ENCODE measurements at regions not wholly inside any gene's neighbourhood (a gene's known extent, or its start where the extent isn't known, plus 50 kb on each side); places are given as distances from the start of the nearest gene placed in this dataset.

- no peak for DNase-seq
Observed at GRCh38 chr1:95371666-95372282, 137.8 kb downstream of the RWDD3 start.

GRCh38 chr1:95375174-95375573 lies 141.2 kb downstream of the RWDD3 start:
- DNase-seq: no peak

- no peak for DNase-seq
Observed at GRCh38 chr1:95380909-95381308, 146.9 kb downstream of the RWDD3 start.

- DNase-seq: no peak
Observed at GRCh38 chr1:95382000-95382786, 148.2 kb downstream of the RWDD3 start.

GRCh38 chr1:95383111-95383510 lies 149.1 kb downstream of the RWDD3 start:
- DNase-seq: no peak

GRCh38 chr1:95384567-95384966 lies 150.6 kb downstream of the RWDD3 start:
- DNase-seq: peak; percentile 41

- DNase-seq: no peak
Observed at GRCh38 chr1:95386371-95386770, 152.4 kb downstream of the RWDD3 start.

- DNase-seq: no peak
Observed at GRCh38 chr1:95386915-95387314, 152.9 kb downstream of the RWDD3 start.

- no peak for DNase-seq
Observed at GRCh38 chr1:95388031-95388430, 154.0 kb downstream of the RWDD3 start.

- no peak for DNase-seq
Observed at GRCh38 chr1:95393434-95393833, 159.4 kb downstream of the RWDD3 start.

GRCh38 chr1:95396557-95396956 lies 162.5 kb downstream of the RWDD3 start:
- DNase-seq: no peak

- no peak for DNase-seq
Observed at GRCh38 chr1:95402780-95403179, 168.8 kb downstream of the RWDD3 start.

- DNase-seq: no peak
Observed at GRCh38 chr1:95406279-95406678, 172.3 kb downstream of the RWDD3 start.

GRCh38 chr1:95407131-95407885 lies 173.3 kb downstream of the RWDD3 start:
- no peak for DNase-seq

GRCh38 chr1:95407886-95408291 lies 173.9 kb downstream of the RWDD3 start:
- DNase-seq: peak; percentile 53

- DNase-seq: no peak
Observed at GRCh38 chr1:95408507-95409136, 174.6 kb downstream of the RWDD3 start.

- DNase-seq: no peak
Observed at GRCh38 chr1:95409276-95409675, 175.3 kb downstream of the RWDD3 start.

GRCh38 chr1:95409901-95410300 lies 175.9 kb downstream of the RWDD3 start:
- DNase-seq: no peak

GRCh38 chr1:95415146-95415545 lies 181.1 kb downstream of the RWDD3 start:
- no peak for DNase-seq

- DNase-seq: no peak
Observed at GRCh38 chr1:95426772-95427171, 192.8 kb downstream of the RWDD3 start.

- DNase-seq: no peak
Observed at GRCh38 chr1:95427525-95427924, 193.5 kb downstream of the RWDD3 start.

- DNase-seq: no peak
Observed at GRCh38 chr1:95431235-95431634, 197.2 kb downstream of the RWDD3 start.

GRCh38 chr1:95435611-95436010 lies 201.6 kb downstream of the RWDD3 start:
- no peak for DNase-seq
